ENCODE measurements at regions not wholly inside any gene's neighbourhood (a gene's known extent, or its start where the extent isn't known, plus 50 kb on each side); places are given as distances from the start of the nearest gene placed in this dataset.
A peak's percentile ranks its signal among the peaks of the same experiment; 100 is the strongest.
"Not testable (repeated sequence)": the region's sequence is repeated elsewhere in the genome, so short reads cannot be mapped to it uniquely, and the experiment has no call there.

- DNase-seq (ENCODE audit: low spot score) = no peak
Measured at GRCh38 chr15:96162322-96162721, 168.2 kb upstream of the NR2F2 start.

DNA sequence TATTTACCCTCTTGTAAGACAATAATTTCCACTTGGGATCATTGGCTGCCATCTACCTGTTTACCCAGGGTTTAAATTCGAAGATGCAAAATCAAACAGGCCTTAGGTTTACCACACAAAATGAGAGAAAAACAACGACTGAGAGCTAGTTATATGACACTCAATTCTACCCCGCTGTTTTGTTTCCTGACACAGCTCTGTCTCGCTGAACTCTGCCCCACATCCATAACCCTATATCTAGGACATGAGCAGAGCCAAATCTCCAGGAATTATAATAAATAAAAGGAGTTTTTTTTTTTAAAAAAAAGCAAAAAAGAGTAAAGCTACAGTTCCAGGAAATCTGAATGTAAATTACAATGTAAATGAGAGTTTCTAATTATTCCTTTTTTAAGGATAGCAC, 165.4 kb upstream of the NR2F2 start:
- DNase-seq (ENCODE audit: low spot score) = no peak

DNA sequence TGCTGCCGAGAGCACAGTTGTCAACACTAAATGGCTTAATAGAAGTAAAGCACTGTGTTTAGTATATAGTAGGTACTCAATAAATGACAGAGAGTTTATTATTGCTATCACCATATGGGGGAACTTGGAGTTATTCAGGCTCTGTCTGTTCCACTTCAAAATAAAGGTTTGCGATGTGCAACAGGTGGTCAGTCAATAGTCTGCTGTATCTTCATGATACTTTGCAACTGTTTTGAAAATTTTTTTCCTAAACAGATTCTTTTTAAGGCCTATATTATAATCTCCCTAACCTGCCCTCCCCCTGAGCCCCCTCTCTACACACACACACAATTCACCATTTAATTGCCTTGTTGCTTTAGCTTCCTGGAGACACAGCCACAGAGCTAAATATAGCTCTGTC, 164.7 kb upstream of the NR2F2 start:
- no peak for DNase-seq (ENCODE audit: low spot score)

DNA sequence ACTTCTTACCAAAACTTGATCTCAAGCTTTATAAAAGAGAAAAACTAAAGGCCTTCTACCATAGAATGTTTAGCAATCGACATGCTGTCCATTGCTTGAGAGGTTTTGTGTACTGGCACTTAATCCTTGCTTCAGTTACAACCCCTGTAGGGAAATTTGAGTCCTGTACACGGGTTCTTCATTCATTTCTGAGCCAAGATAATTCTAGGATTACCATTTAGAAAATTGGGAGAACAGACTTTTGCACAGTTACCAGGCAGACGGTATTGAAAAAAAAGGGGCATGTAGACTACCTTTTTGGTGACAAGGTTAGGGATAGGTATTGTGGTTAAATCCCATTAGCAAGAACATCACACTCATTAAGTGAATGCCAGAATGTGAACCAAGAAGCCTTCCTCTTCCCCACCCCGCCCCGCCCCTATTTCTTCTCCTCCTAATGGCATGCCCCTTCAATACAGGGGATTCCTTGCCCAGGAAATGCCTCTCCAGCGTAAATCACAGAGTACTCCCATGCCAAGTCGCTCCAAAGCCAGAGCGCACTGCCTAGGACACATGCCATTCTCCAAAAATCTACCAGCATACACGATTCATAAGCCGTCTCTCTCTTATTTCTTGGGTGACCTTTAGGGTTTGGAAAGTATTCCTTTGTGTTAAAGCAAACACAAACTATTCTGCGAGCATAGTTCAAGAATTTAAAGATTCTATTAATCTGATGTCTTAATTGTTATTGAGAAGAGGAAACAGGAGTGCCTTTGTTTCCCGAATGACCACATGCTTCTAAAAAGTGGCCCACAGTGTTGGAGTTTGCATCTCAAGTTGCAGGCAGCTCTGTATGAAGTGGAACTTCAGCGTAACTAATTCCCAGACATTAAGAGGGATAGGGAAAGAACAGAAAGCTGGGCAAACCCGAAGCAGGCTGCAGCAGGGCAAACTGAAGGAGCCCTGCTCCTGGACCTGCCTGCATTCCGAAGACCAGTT, 164.0 kb upstream of the NR2F2 start:
- DNase-seq (ENCODE audit: low spot score) = no peak

DNA sequence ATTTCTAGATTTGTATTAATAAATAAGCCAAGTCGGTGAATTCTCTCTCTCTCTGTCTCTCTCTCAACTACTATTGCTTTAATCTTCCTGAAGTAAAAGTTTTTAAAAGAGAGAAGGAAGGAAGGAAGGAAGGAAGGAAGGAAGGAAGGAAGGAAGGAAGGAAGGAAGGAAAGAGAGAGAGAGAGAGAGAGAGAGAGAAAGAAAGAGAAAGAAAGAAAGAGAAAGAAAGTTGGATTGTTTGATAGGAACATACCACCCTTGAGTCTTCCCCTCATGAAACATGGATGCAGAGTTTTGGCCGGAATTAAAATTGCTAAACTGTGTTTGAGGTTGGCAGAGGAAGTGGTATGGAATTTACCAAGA, 159.9 kb upstream of the NR2F2 start:
- not testable (repeated sequence) for DNase-seq (ENCODE audit: low spot score)

DNA sequence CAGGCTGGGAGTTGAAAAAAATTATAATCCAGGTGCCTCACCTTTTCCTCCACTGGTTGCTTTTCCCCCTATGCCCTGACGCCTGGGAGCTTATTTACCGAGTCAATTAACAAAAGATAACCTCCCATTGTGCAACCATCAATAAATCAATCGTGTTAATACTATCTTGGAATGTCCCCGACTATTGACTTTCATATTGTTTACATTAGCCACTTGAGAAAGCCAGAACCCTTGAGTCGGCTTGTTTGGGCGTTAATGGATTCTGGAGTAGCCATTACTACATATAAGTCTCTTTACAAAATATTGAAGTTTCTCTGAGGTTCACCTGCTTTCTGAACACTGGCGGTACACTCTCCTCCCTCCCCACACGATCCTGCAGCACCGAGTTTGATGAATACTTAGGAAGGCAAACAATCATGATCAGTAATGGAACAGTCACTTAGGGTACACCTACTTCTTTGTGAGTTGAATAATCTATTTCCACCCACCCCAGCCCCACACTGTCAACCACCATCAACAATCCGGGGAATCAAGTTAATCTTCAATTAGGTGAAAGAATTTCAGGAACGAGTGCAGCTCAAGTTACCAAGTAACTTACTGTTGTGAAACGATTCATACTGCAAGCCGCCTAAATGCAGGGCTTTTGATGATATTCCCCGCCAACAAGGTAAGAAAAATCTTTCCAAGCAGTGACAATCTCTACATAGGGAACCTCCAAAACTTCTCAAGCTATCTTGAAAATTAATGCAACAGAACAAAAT, 159.3 kb upstream of the NR2F2 start:
- peak; percentile 76 for DNase-seq (ENCODE audit: low spot score)

DNA sequence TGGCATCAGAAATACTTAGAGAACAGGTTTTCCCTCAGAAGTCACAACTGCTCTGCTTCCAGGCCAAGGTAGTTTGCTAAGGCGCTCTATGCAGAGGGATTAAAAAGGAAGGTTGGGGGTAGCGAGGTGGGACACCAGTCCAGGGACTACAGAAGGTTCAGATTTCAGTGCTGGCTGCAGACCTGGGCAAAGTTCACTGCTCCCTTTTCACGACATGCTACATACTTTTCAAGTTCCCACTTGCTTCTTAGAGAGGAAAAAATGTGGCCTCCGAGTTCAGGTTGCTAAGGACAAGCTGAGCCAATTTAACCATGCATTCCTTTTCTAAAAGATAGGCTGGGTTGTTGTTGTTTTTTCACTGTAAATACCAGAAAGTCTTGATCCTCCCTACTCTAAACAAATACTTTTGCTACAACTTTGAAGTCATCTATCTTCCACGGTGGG, 158.6 kb upstream of the NR2F2 start:
- DNase-seq (ENCODE audit: low spot score) = peak; percentile 74

- DNase-seq (ENCODE audit: low spot score) = no peak
Measured at GRCh38 chr15:96172417-96172816, 158.1 kb upstream of the NR2F2 start.

- DNase-seq (ENCODE audit: low spot score) = no peak
Measured at GRCh38 chr15:96176831-96177230, 153.7 kb upstream of the NR2F2 start.

GRCh38 chr15:96177279-96177678, 153.2 kb upstream of the NR2F2 start:
- DNase-seq (ENCODE audit: low spot score) = no peak

GRCh38 chr15:96180087-96180748, 150.3 kb upstream of the NR2F2 start:
- DNase-seq (ENCODE audit: low spot score) = no peak

- DNase-seq (ENCODE audit: low spot score) = no peak
Measured at GRCh38 chr15:96181217-96181616, 149.3 kb upstream of the NR2F2 start.

DNA sequence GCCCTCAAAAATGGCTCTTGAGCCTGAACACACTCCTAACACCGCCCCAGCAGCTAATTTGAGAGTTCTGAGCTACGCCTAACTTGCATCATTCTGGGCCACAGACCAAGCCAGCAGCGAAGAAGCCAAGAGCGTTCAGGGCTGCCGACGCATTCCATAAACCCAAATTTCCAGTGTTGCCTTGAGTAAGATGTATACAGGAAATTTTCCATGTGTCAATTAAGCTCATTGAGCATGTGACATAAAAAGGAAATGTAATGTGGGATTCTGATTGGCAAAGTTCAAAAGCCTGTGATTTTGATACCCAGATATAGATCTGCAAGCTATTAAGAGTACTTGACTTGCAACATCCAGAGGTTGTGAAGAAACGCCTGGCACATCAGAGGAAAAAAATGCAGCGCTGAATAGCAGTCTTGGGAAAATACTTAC, 148.6 kb upstream of the NR2F2 start:
- DNase-seq (ENCODE audit: low spot score) = no peak

- no peak for DNase-seq (ENCODE audit: low spot score)
Measured at GRCh38 chr15:96182736-96183513, 147.6 kb upstream of the NR2F2 start.

- DNase-seq (ENCODE audit: low spot score) = no peak
Measured at GRCh38 chr15:96183514-96183850, 147.0 kb upstream of the NR2F2 start.

DNA sequence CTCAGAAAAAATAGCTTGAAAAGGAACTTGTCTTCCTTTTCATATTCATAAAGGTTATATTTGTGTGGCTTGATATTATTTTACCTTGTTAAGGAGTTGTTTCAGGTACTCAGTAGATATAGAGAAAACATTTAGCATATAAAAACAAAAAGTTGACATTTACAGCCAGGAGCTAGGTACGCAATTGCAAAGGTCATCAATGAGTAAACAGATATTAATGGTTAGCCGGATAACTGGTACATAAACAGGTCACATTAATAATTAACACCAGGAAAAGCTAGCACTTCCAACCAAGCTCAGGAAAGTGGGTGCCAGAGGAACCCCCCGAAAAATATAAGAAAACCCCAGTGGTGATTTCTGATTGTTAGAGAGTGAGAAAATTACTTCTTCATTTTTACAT, 146.6 kb upstream of the NR2F2 start:
- DNase-seq (ENCODE audit: low spot score) = no peak

DNA sequence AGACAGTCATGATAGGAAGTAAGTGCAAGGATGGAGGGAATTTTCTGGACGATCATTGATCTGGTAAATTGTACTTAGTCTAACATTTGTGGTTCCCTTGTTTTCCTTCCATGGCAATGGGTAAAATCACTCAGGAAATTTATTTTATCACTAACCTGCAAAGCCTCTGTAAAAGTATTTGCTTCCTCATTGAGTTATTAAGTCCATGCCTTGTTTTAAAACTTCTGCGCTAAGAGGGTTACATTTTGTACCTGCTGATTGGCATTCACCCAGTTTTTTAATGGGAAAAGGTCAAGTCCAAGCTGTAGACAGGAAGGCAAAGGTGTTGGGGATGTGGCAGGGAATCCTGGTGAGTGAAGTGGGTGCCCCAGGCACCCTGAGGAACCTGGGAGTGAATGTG, 146.2 kb upstream of the NR2F2 start:
- peak; percentile 72 for DNase-seq (ENCODE audit: low spot score)

DNA sequence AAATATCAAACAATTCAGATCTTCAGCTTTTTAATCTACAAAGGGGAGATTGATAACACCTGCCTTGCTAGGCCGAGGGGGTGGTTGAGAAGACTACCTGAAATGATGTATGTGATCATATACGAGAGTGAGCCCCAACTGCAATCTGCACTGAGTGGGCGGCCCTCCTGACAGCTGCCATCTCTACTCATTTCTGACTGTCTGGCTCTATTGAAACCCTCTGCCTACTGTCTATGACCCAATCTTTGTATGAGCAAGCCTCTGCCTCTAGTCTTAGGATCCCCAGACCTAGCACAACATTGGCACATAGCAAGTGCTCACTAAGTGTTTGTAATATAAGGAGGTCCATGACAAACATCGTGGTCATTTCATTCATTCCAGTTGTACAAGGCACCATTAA, 144.4 kb upstream of the NR2F2 start:
- no peak for DNase-seq (ENCODE audit: low spot score)

DNA sequence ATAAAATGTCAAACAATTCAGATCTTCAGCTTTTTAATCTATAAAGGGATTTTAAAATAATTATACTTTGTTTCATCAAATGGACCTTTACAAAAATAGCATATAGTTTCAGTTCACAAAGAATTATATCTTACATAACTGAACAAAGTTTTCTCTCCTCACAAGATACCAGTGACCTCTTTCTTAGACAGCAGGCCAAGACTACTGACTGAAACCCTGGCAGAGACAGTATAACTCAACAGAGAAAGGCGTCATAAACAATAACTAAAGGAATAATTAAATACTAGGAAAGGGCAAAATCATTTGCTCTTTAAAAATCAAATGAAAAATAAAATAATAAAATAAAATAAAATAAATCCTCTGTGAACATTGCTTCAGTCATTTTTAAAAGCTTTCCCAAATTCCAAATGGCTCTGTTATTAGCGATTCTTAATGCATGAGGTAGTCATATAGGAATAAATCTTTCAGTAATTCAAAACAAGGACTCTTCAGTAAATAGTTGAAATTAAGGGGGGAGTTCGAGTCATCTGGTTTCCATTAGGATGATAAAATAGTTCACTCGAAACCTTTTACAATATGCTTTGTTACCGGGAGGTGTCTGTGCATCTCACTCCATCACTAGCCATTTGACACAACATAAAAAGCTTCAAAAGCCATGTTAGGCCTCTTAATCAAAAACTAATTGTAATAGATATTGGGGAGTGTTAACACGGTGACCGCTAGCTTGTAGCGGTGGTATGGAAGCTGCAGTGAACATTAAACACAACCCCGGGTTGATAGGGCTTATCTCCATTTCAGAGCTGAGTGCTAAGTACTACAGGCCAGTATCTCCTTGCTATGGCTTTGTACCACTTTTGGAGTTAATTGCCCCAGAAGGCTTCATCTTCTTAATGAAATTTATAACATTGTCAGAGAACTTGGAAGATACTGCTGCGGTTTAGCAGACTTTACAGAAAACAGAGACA, 142.9 kb upstream of the NR2F2 start:
- DNase-seq (ENCODE audit: low spot score) = no peak

GRCh38 chr15:96197721-96198120, 132.8 kb upstream of the NR2F2 start:
- no peak for DNase-seq (ENCODE audit: low spot score)
